SK-N-SH (cell line): ENCODE measurements at regions not wholly inside any gene's neighbourhood (a gene's known extent, or its start where the extent isn't known, plus 50 kb on each side); places are given as distances from the start of the nearest gene placed in this dataset.

Experiments used
- CTCF ChIP-seq: fragments of 200-600 bp; sonication (generic); IDR thresholded peaks from 2 replicates; pipeline ENCODE4 v1.6.1; 2017; ENCODE audit warnings: antibody characterized with exemption, mild to moderate bottlenecking, moderate library complexity
- EP300 ChIP-seq, 2 experiments: IDR thresholded peaks; 2 replicates each; pipeline versions ENCODE4 v1.4.0 to v1.6.1; 2012; ENCODE audit warnings: borderline replicate concordance in 1 of 2, low read depth in 1 of 2, low read length in 1 of 2
- JUND ChIP-seq: IDR thresholded peaks from 2 replicates; pipeline ENCODE4 v1.4.0; 2012
- MAX ChIP-seq: IDR thresholded peaks from 2 replicates; pipeline ENCODE4 v1.4.0; 2012; ENCODE audit warnings: low read depth
- MEF2A ChIP-seq: IDR thresholded peaks from 2 replicates; pipeline ENCODE4 v1.4.0; 2012; ENCODE audit warnings: low read depth, borderline replicate concordance
- NRF1 ChIP-seq: IDR thresholded peaks from 2 replicates; pipeline ENCODE4 v1.6.1; 2012; ENCODE audit warnings: low read depth, mild to moderate bottlenecking, low read length
- POLR2AphosphoS5 ChIP-seq: IDR thresholded peaks from 2 replicates; pipeline ENCODE4 v1.6.1; 2012; ENCODE audit warnings: low read depth, low read length
- RAD21 ChIP-seq: IDR thresholded peaks from 2 replicates; pipeline ENCODE4 v1.6.1; 2012; ENCODE audit warnings: mild to moderate bottlenecking, low read length
- RFX5 ChIP-seq: IDR thresholded peaks from 2 replicates; pipeline ENCODE4 v1.6.1; 2012; ENCODE audit warnings: mild to moderate bottlenecking, improper control_type of control experiment, low read length
- SIN3A ChIP-seq: IDR thresholded peaks from 2 replicates; pipeline ENCODE4 v1.6.1; 2012; ENCODE audit warnings: low read depth, mild to moderate bottlenecking, low read length, moderate library complexity, borderline replicate concordance
- YY1 ChIP-seq: IDR thresholded peaks from 2 replicates; pipeline ENCODE4 v1.4.0; 2012; ENCODE audit warnings: low read depth, mild to moderate bottlenecking
- TF ChIP-seq, protein P1 (sequence below): IDR thresholded peaks from 2 replicates; pipeline ENCODE4 v1.6.1; 2012; ENCODE audit warnings: mild to moderate bottlenecking, low read depth, low read length, moderate library complexity
- TF ChIP-seq, protein P2 (sequence below): IDR thresholded peaks from 2 replicates; pipeline ENCODE4; 2012

DNA sequence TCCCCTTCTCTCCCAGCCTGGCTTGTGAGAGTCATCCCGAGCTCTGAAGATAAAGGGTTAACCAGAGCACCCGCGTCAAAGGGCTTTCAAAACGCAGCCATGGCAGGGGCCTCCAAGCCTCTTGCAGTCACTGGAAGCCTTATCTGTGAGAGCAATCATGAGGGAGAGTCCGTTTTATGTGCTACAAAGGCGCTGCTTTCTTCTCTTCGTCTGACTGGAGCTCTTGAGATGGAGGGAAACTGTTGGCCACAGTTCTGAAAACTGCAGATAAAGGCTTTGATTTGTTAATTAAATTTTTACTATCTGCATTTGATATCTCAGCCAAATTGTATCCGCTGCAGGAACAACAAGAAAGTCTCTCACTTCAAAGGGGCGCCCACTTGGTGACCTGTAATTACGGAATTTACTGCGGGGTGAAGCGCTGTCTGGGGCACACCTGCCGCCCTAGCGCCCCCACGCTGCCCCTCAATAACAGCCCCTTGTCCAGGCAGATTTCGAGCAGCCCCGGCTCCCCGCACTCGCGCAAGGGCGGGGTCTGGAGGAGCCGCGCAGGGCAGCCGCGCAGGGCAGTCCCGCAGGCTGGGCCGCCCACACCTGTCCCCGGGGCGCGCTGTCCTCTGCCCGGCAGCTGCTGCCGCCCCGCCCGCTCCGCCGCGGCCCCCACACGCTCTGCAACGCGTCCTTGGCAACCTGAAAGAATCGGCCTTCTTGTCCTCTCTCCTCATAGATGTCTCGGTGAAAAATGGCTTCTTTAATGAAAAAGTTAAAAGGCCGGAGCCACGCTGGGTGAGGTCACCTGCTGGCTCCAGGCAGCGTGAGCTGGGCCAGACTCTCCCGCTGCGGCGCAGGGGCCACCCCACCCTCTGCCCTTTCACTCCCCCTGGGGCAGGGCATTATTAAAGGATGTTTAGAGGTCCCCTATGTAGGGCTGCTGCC, 217.9 kb downstream of the VAPA start:
- TF ChIP-seq CTCF (no peak), EP300 (IDR thresholded peaks at IDR 0.05; ENCODE audit: borderline replicate concordance in 1 of 2, low read depth in 1 of 2, low read length in 1 of 2) (no peak), SIN3A (no peak), POLR2AphosphoS5 (no peak), RFX5 (no peak), MEF2A (no peak), RAD21 (no peak), JUND (no peak), MAX (no peak), YY1 (no peak), NRF1 (no peak)
- TF ChIP-seq, protein P1, sequence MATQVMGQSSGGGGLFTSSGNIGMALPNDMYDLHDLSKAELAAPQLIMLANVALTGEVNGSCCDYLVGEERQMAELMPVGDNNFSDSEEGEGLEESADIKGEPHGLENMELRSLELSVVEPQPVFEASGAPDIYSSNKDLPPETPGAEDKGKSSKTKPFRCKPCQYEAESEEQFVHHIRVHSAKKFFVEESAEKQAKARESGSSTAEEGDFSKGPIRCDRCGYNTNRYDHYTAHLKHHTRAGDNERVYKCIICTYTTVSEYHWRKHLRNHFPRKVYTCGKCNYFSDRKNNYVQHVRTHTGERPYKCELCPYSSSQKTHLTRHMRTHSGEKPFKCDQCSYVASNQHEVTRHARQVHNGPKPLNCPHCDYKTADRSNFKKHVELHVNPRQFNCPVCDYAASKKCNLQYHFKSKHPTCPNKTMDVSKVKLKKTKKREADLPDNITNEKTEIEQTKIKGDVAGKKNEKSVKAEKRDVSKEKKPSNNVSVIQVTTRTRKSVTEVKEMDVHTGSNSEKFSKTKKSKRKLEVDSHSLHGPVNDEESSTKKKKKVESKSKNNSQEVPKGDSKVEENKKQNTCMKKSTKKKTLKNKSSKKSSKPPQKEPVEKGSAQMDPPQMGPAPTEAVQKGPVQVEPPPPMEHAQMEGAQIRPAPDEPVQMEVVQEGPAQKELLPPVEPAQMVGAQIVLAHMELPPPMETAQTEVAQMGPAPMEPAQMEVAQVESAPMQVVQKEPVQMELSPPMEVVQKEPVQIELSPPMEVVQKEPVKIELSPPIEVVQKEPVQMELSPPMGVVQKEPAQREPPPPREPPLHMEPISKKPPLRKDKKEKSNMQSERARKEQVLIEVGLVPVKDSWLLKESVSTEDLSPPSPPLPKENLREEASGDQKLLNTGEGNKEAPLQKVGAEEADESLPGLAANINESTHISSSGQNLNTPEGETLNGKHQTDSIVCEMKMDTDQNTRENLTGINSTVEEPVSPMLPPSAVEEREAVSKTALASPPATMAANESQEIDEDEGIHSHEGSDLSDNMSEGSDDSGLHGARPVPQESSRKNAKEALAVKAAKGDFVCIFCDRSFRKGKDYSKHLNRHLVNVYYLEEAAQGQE: no peak
- TF ChIP-seq, protein P2, sequence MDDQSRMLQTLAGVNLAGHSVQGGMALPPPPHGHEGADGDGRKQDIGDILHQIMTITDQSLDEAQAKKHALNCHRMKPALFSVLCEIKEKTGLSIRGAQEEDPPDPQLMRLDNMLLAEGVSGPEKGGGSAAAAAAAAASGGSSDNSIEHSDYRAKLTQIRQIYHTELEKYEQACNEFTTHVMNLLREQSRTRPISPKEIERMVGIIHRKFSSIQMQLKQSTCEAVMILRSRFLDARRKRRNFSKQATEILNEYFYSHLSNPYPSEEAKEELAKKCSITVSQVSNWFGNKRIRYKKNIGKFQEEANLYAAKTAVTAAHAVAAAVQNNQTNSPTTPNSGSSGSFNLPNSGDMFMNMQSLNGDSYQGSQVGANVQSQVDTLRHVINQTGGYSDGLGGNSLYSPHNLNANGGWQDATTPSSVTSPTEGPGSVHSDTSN: no peak
